Activated naive CD4-positive, alpha-beta T cell treated with anti-CD3 and anti-CD28 coated beads, Interleukin-2, amount 50 U/mL, for 72 hours (primary cell): ENCODE measurements at regions not wholly inside any gene's neighbourhood (a gene's known extent, or its start where the extent isn't known, plus 50 kb on each side); places are given as distances from the start of the nearest gene placed in this dataset.

ENCODE experiments used
- ATAC-seq, 2 donors: fragments of 150-1000 bp; cut with Tn5 transposase; 2 replicates each; pipeline ENCODE4 v1.10.0; 2021; ENCODE audit warnings: mild to moderate bottlenecking in 2 of 2, moderate library complexity in 2 of 2
- DNase-seq, 2 donors: peaks; one replicate each; pipeline ENCODE4 v3.0.0; 2021 to 2022; ENCODE audit warnings: low spot score in 2 of 2
- H3K27ac Mint-ChIP-seq, 2 donors: one replicate each; pipeline ENCODE4 v1.8.0; 2022; ENCODE audit warnings: mild to moderate bottlenecking in 2 of 2, mixed read lengths in 2 of 2
- H3K36me3 Mint-ChIP-seq, 2 donors: one replicate each; pipeline ENCODE4 v1.8.0; 2022; ENCODE audit warnings: mixed read lengths in 2 of 2
- H3K9me3 Mint-ChIP-seq, 2 donors: one replicate each; pipeline ENCODE4 v1.8.0; 2022; ENCODE audit warnings: mixed read lengths in 2 of 2

DNA sequence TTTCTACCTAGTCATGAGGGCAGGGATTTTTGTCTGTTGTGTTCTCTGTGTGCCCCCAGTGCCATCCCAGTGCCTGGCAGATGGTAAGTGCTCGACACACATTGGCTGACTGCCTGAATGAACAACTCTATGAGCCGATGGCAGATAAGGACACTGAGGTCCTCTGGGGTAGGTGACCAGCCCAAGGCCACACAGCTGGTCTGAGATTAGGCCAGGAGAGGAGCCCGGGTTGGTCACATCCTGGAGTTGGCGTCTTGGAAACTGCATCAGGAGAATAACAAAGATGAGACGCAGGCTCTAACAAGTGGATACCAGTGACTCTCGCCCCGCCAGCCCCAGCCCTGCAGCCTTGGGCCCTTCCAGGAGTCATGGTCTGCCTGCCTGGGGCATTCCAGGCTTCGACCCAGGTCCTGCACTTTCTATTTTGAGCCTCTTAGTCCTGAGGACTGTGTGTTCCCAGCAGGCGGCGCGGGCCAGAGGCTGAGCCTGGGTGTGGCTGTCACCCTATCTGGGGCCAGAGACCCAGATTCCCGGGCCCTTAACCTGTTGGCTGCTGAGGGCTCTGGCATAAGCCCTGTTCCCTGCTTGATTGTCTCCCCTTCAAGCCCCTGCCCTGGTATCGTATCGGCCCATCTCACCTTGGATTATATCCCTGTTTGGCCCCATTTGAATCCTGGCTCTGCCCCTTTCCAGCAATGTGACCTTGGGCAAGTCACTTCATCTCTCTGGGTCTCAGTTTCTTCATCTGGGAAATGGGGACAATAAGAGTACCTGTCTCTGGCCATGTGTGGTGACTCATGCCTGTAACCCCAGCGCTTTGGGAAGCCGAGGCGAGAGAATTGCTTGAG lies 88.3 kb downstream of the CEBPB start:
- no peak for ATAC-seq
- DNase-seq, result no peak
- Mint-ChIP-seq H3K27ac (peak overlapping the region in 1 of 2 donors; percentile 19), H3K36me3 (no peaks in the 10 kb centered on the region), H3K9me3 (no peaks in the 10 kb centered on the region)

DNA sequence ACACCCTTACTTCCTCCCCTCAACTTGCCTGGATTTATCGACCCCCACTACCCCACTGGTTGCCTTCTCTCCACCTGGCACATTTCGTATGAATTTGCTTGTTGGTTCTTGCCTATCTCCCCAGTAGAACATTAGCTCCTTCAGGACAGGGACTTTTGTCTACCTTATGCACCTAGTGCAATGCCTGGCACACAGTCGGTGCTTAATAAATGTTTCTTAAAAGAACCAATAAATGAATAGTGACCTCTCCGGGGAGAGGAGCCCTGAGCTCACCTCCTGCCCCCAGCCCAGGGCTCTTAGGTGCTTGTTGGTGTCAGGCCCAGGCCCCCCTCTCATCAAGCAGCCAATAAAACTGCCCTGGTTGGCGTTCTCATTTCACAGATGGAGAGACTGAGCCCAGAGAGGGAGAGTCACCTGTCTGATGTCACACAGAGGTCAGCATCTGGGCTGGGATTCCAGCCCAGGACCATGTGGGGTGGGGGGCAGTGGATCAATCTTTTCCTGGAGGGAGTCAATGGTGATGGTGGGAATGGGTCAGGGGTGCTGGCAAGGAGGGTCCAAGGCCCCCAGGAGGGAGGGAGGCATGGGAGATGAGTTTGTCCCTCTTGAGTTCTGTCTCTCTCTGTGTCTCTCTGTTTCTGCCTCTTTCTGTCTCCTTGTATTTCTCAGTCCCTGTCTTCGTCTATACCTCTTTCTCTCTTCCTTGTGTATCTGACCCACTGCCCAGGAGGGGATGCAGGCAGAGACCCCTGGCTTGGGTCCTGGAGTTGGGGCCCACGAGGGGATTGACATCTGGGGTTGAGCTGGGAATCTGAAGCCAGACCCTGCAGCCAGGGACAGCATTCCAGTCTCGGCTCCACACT lies 89.6 kb downstream of the CEBPB start:
- ATAC-seq (no peak), DNase-seq (no peak)
- H3K27ac Mint-ChIP-seq, result peak overlapping the region in 1 of 2 donors; percentile 23
- no peaks in the 10 kb centered on the region for H3K9me3 Mint-ChIP-seq
- H3K36me3 Mint-ChIP-seq, result no peaks in the 10 kb centered on the region

DNA sequence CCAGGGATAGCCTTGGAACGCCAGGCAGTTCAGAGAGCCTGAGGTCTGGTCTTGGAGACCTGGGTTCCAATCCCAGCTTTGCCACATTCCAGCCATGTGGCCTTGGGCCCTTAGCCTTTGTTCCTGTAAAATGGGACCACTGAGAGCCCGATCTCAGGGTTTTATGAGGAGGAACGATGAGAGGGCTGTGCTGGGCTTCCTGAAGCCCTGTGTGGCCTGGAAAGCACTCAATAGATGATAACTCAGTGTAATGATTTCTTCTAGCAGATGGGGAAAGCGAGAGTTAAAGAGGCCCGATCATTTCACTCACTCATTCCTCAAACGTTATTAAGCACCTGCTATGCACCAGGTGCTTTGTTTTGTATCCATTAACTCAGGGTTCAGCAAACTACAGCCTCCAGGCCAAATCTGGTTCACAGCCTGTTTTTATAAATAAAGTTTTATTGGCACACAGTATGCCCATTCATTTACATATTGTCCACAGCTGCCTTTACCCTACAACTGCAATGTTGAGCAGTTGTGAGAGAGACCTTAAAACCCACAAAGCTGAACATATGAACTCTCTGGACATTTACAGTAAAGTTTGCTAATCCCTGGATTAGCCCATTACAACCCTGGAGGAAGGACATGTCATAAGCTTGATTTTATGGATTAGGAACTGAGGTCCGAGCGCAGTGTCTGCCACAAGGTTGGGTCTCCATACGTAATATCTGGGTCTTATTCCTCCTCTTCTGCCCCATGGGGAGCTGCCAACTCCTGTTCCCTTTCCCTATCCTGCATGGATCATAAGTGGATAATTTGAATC lies 90.4 kb downstream of the CEBPB start:
- ATAC-seq, result no peak
- no peaks in the 10 kb centered on the region for H3K36me3 Mint-ChIP-seq

DNA sequence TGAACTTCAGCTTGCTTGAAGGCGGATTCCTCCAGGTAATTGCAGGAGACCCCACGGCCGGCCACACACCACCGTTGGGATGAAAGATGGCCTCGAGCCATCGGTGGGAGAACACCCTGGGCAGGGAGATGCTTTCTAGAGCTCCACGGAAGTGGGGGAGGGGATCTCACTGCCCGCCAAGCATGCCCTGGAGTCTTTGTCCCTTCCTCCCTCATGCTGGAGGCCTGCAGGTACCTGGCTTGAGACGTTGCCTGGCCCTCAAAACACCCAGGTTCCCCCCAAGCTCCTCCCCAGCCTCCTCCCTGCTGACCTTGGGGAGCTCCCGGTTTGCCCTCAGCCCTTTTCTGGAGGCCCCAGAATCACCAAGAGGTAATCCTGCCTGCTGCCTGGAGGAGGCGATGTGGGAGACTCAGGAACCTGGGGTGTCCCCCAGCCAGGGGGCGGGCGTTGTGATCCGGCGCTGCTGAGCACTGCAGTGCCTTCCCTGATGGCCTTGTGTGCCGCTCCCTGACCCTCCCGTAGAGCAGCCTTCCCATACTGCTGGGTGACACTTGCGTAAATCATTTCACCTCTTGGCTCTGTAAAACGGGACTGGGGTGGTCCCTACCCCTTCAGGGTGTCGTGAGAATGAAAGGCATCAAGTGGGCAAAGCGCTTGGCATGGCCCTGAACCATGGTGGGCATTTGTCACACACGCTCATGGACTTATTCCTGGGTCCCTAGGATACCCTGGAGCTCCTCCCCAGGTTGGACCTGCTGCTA lies 91.4 kb downstream of the CEBPB start:
- H3K36me3 Mint-ChIP-seq, result no peaks in the 10 kb centered on the region
- no peak overlapping the region for H3K27ac Mint-ChIP-seq
- no peak for ATAC-seq
- DNase-seq, result no peak
- no peaks in the 10 kb centered on the region for H3K9me3 Mint-ChIP-seq

More for the DNA sequence above, 90.4 kb downstream of the CEBPB start:
- Mint-ChIP-seq H3K9me3 (no peaks in the 10 kb centered on the region), H3K27ac (no peak overlapping the region)
- no peak for DNase-seq

DNA sequence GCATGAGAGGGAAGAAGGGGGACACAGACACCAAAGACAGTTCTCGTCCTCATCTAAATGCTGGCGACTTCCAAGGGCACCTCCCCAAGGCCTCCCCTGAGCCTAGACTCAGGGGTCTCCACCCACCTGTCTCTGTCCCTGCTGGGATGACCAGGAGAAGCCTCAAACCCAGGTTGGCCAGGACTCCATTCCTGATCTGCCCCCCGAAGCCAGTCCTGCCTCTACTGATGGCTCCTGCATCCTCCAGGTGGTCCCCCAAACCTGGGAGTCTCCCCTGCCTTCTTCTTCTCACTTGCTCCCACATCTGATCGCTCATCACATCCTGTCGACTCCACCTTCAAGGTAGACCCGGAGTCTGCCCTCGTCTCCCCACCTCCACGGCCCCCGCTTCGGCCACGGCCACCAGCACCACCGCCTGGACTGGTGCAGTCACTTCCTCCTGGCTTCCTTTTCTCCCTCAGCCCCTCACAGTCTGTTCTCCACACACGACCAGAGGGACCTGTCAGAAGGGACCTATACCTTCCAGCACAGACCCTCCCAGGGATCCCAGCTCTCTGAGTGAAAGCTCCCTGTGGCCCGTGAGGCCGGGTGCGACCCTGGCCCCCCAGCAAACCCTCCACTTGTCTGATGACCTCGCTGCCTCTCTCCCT lies 92.1 kb downstream of the CEBPB start:
- ATAC-seq (no peak), DNase-seq (no peak)
- Mint-ChIP-seq H3K9me3 (no peaks in the 10 kb centered on the region), H3K36me3 (no peaks in the 10 kb centered on the region), H3K27ac (peak overlapping the region in 1 of 2 donors; percentile 79)

DNA sequence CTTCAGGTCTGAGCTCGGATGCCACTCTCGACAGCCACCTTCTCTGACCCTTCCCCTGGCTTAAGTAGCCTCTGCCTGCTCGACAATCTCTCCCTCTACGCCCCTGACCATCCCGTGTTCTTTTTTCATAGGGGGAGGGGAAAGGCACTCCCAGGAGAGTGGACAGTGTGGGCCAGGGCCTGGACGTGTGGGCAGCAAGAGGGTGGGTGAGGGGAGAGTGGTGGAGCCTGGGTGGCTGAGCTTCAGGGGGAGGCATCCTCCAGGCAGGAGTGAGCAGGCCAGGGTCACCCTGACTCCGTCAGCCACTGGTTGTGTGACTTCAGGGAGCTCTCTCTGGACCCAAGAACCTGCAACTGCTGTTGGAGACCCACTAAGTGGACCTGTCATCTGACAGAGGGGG lies 92.7 kb downstream of the CEBPB start:
- Mint-ChIP-seq H3K36me3 (no peaks in the 10 kb centered on the region), H3K9me3 (no peaks in the 10 kb centered on the region), H3K27ac (peak overlapping the region in 1 of 2 donors; percentile 17)
- DNase-seq (no peak), ATAC-seq (no peak)

DNA sequence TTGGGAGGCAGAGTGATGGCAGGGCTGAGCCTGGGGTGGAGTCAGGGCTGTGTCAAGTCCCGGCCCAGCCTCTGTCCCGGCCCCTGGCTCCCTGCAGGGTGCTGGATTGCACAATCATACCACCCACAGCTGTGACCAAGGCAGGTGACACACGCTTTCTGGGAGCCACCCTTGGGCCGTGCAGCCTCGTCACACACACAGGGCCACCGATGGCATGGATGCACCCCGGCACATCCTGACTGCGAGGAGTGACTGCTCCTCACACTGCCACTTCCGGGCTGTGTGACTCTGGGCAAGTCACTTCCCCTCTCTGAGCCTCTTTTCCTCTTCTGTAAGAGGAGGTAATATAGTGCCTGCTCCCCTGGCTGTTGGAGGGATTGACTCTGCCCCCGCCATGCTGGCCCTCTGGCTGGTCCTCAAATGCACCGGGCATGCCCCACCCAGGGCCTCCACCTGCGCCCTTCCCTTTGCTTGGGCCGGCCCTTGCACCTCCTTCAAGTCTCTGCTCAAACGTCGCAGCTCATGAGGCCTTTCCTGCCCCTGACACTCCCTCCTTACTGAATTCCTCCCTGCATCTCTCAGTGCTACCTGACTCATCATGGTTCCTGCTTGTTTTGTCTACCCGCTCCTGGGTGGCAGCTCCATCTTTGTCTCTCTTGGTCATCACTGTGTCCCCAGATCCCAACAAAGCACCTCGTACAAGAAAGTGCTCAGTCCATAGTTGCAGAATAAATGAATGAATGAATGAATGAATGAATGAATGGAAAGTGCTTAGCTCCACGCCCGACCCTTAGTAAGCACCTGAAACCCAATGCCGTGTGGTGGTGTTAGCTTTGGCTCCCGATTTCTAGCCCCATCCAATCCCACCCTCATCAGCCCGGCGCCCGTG lies 93.5 kb downstream of the CEBPB start:
- H3K9me3 Mint-ChIP-seq, result no peaks in the 10 kb centered on the region
- no peak for DNase-seq
- H3K36me3 Mint-ChIP-seq, result no peaks in the 10 kb centered on the region
- H3K27ac Mint-ChIP-seq, result peak overlapping the region in 1 of 2 donors; percentile 33
- peak; percentile 50 to 69 for ATAC-seq

DNA sequence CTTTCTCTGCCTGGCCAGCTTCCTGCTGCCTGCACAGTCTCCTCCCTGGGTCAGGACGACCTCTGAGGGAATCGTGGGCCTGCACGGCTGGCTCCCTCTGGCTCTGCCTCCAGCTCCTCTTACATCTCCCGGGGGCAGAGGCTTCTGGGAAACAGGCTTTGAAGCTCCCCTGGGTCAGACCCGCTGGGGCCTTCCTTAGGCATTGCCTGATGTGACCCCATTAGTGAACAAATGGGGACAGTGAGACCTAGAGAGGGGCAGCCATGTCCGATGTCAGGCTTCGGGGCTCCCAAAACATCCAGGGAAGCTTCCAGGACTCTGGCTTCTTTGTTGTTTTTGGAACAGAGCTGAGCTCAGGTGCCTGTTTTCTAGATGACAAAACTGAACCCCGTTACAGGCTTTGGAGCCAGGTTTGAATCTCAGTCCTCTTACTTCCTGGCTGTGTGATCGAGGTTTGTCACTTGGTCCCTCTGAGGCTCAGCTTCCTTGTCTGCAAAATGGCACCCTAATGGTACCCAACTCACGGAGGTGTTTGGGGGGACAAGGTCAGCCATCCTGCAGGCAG lies 94.3 kb downstream of the CEBPB start:
- ATAC-seq (peak in 1 of 2 donors; percentile 18), DNase-seq (no peak)
- H3K9me3 Mint-ChIP-seq, result no peaks in the 10 kb centered on the region
- H3K27ac Mint-ChIP-seq, result peak overlapping the region; percentile 19 to 45
- no peaks in the 10 kb centered on the region for H3K36me3 Mint-ChIP-seq

DNA sequence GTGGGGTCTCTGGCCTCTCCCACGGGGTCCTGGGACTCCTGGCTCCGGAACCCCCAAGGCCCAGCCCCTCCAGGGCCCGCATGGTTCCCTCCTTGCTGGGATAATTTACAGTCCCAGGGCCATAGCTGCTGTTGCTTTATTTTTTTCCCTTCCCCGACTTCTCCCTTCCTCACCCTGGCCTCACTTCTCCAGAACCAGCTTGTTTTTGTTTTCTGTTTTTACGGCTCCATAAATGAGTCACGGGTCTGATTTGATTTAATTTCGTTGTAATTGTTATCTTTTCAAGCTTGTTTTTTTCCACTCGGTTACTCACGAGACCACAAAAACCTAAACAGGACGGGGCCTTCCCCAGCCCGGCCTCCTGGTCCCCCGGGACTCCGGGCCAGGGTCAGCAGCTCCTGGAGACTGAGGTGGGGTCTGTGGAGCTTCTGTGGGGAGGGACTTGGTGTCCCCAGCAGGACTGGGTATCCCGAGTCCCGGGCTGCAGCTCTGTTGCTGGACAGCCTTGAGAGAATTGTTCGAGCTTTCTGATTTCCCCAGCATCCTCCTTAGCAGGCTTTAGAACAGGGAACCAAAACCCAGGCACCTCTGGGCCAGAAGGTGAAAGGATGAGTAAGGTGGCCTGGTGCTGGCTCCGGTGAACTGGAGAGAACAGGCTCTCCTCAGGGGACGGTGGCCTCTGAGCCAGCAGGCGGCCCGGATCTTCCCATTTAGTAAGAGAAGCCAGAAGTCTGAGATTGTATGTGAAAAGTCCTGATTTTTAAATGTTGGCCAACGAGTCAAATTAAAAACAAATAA lies 94.9 kb downstream of the CEBPB start:
- Mint-ChIP-seq H3K9me3 (no peaks in the 10 kb centered on the region), H3K36me3 (no peaks in the 10 kb centered on the region), H3K27ac (peak overlapping the region; percentile 19 to 45)
- DNase-seq (no peak), ATAC-seq (peak; percentile 20 to 64)

DNA sequence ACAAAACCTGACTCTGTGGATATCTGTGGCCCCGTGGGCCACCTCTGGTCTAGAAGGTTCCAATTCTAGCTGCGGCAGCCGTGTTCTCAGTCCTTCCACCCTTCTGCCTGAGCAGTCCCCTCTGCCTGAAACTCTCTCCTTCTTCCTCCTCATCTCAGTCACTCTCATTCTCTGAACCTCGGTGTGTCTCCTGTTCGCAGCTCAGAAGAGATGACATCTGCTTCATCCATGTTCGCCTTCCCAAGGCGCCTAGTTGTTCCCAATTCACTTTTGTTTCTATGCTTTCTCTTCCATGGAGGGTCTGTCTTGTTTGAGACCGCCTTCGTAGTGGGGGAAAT lies 95.5 kb downstream of the CEBPB start:
- DNase-seq (no peak), ATAC-seq (no peak)
- Mint-ChIP-seq H3K36me3 (no peaks in the 10 kb centered on the region), H3K27ac (peak overlapping the region in 1 of 2 donors; percentile 12), H3K9me3 (no peaks in the 10 kb centered on the region)

DNA sequence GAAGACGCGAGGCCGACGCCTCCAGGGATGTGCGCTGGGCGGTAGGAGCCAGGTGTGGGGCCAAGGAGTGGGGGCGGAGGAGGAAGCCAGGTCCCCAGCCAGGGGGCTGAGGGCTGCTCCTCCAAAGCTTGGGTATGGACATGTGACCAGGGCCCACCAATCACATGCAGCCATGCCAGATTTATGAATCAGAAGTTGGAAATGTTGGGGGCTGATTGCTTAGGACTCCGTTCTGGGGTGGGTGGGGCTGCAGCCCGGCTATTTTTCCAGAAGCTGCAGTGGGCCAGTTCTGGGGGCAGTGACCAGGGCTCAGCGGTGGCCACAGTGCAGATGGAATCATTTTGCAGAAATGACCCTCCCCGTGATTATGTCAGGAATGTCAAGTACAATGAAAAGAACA lies 96.0 kb downstream of the CEBPB start:
- no peaks in the 10 kb centered on the region for H3K36me3 Mint-ChIP-seq
- H3K27ac Mint-ChIP-seq, result no peak overlapping the region
- ATAC-seq (no peak), DNase-seq (no peak)
- H3K9me3 Mint-ChIP-seq, result no peaks in the 10 kb centered on the region

DNA sequence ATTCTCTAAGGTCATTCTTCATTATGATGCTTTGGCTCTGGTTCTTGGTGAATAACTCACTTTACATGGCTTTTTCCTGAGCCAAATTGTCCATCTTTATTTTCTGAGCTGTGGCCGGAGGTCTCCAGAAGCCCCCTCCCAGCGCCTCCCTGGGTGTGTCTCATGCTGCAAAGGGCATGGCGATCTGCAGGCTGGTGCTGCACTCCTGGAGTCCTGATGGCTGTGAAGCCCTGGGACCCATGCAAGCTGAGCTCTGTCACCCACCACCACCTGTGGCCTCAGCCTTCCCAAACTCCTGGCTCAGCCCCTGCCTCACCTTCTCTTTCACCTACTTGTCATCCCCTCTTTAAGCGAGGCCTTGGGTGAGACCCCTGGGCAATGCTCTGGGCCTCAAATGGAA lies 96.9 kb downstream of the CEBPB start:
- no peaks in the 10 kb centered on the region for H3K9me3 Mint-ChIP-seq
- ATAC-seq, result no peak

DNA sequence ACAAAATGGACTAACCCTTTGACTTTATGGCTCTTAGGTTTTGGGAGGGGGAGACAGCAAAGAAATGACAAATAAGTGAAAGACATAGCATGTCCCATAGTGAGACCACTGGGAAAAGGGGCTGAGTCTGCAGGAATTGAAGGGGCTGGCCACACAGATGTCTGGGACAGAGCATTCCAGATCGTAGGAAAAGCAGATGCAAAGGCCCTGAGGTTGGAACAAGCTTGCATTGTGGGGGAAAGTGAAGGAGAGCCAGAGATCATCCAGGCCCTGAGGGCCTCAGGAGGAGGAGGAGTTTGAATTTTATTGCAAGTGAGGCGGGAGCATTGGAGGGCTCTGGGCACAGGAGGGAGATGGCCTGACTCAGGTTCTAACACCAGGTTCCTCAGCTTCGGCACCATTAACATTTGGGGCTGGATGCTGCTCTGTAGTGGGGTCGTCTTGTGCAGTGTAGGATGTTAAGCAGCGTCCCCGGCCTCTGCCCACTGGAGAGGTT lies 97.5 kb downstream of the CEBPB start:
- no peak for DNase-seq
- ATAC-seq, result no peak
- Mint-ChIP-seq H3K9me3 (no peaks in the 10 kb centered on the region), H3K27ac (no peak overlapping the region), H3K36me3 (no peaks in the 10 kb centered on the region)

More for the DNA sequence above, 96.9 kb downstream of the CEBPB start:
- Mint-ChIP-seq H3K27ac (no peak overlapping the region), H3K36me3 (no peaks in the 10 kb centered on the region)
- no peak for DNase-seq

DNA sequence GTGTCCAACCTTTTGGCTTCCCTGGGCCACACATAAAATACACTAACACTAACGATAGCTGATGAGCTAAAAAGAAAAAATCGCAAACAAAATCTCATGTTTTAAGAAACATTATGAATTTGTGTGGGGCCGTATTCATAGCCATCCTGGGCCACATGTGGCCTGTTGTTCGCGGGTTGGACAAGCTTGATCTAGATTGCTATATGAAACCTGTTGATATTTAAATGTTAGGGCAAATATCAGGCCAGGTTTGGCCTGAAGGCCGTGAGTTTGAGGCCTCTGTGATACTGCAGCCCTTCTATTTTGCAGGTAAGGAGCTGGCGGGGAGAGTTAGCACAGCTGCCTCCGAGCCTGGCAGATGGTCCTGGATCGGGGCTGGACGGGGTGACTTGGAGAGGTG lies 99.0 kb downstream of the CEBPB start:
- DNase-seq, result no peak
- Mint-ChIP-seq H3K36me3 (no peaks in the 10 kb centered on the region), H3K9me3 (no peaks in the 10 kb centered on the region), H3K27ac (peak overlapping the region in 1 of 2 donors; percentile 45)
- ATAC-seq, result no peak
